HG02642 (cell line): ENCODE measurements at regions not wholly inside any gene's neighbourhood (a gene's known extent, or its start where the extent isn't known, plus 50 kb on each side); places are given as distances from the start of the nearest gene placed in this dataset.

Experiments used
- ATAC-seq: cut with Tn5 transposase; IDR thresholded peaks from one replicate; pipeline ENCODE4 v1.9.1; 2021; ENCODE audit warnings: mild to moderate bottlenecking; ENCODE audit not compliant: unreplicated experiment, poor library complexity

DNA sequence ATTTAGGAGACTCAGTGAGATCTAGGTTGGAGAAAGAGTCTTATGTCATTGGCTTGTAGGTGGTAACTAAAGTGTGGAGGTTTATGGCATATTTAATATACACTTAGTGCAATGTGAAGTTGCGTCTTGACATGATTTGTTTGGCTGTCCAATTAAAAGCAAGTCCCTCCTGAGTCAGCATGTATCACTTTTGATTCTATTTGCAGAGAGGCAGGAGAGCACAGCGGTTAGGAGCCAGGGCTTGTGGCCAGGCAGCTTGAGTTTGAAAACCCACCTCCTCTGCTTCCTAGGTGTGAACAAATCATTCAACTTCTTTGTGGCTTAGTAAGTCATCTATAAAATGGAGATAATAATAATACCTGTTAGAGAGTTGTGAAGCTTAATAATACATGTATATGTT lies 68.5 kb upstream of the OTX2 start:
- ATAC-seq: no peak

DNA sequence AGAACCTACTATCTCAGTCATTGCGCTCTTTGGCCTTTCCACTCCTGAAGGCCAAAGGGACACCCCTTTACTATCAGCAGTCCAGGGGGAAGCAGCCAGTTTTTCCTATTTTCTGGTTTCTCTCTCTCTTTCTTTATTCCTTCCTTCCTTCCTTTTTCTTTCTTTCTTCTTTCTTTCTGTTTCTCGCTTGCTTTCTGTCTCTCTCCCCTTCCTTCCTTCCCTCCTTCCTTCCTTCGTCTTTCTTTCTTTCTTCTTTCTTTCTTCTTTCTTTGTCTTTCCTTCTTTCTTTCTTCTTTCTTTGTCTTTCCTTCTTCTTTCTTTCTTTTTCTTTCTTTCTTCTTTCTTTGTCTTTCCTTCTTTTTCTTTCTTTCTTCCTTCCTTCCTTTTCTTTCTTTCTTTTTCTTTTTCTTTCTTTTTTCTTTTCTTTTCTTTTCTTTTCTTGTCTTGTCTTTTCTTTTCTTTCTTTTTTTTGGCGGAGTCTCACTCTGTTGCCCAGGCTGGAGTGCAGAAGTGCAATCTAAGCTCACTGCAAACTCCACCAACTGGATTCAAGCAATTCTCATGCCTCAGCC lies 64.9 kb upstream of the OTX2 start:
- ATAC-seq: no peak

GRCh38 chr14:56874375-56874774 lies 64.1 kb upstream of the OTX2 start:
- no peak for ATAC-seq

DNA sequence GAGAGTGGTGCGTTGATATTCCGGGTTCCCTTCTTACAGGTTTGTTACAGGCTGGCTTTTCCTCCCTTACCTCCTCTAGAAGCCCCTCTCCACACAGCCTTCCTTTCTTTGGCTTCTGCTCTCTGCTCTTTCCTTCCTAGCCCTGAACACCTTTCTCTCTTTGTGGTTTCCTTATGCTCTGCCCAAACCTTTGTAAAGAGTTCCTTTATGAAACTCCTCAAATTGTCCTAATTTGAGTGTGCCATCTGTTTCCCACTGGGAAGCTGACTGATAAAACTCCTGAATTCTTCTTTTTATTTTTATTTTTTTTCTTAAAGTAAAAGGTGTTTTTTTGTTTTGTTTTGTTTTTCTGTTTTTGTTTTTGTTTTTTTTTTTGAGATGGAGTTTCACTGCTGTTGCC lies 60.1 kb upstream of the OTX2 start:
- no peak for ATAC-seq

GRCh38 chr14:56868660-56869059 lies 58.4 kb upstream of the OTX2 start:
- no peak for ATAC-seq

GRCh38 chr14:56862836-56863235 lies 52.6 kb upstream of the OTX2 start:
- ATAC-seq: no peak

- no peak for ATAC-seq
These were observed 50.2 kb upstream of the OTX2 start for GRCh38 chr14:56860441-56860840.
